MM.1S (cell line): ENCODE measurements at regions not wholly inside any gene's neighbourhood (a gene's known extent, or its start where the extent isn't known, plus 50 kb on each side); places are given as distances from the start of the nearest gene placed in this dataset.

Experiments used
- CTCF ChIP-seq: fragments of 300-600 bp; sonication (generic); IDR thresholded peaks from 2 replicates; pipeline ENCODE4 v1.5.1; 2016; ENCODE audit warnings: antibody characterized with exemption, low read length, mixed read lengths
- EZH2phosphoT487 ChIP-seq: fragments of 300-600 bp; sonication (generic); IDR thresholded peaks from 2 replicates; pipeline ENCODE4 v1.6.1; 2018; ENCODE audit warnings: antibody characterized with exemption, low read length

GRCh38 chr18:39991696-39992265 lies 1963.3 kb upstream of the PIK3C3 start:
- TF ChIP-seq CTCF: no peak
- TF ChIP-seq EZH2phosphoT487: no peak
